H1 (cell line): ENCODE measurements at regions not wholly inside any gene's neighbourhood (a gene's known extent, or its start where the extent isn't known, plus 50 kb on each side); places are given as distances from the start of the nearest gene placed in this dataset.

Source experiments
- ATF2 ChIP-seq: IDR thresholded peaks from 2 replicates; pipeline ENCODE4 v1.6.1; 2012; ENCODE audit warnings: low read length, inconsistent platforms
- BACH1 ChIP-seq: IDR thresholded peaks from 2 replicates; pipeline ENCODE4 v1.6.1; 2012; ENCODE audit warnings: low read length, improper control_type of control experiment
- BRCA1 ChIP-seq: IDR thresholded peaks from 2 replicates; pipeline ENCODE4 v1.6.1; 2012; ENCODE audit warnings: low read depth, low read length, improper control_type of control experiment
- CTCF ChIP-seq, 3 experiments: IDR thresholded peaks; 1 replicate in 2 of 3; 2 replicates in 1 of 3; pipeline versions ENCODE4 v1.5.1 to v1.6.1; 2011; ENCODE audit warnings: low read length in 3 of 3, mild to moderate bottlenecking in 3 of 3, inconsistent platforms in 2 of 3, low read depth in 1 of 3, moderate library complexity in 1 of 3; ENCODE audit not compliant: insufficient read depth in 1 of 3; ENCODE audit errors: control extremely low read depth in 1 of 3
- EP300 ChIP-seq, 2 experiments: IDR thresholded peaks; 1 replicate in 1 of 2; 2 replicates in 1 of 2; pipeline ENCODE4 v1.6.1; 2011 to 2012; ENCODE audit warnings: low read depth in 2 of 2, low read length in 2 of 2, mild to moderate bottlenecking in 2 of 2, borderline replicate concordance in 1 of 2, inconsistent platforms in 1 of 2, moderate library complexity in 1 of 2
- EZH2 ChIP-seq: fragments of 200-600 bp; sonication (generic); IDR thresholded peaks from 2 replicates; pipeline ENCODE4 v1.7.1; 2012; ENCODE audit warnings: low read depth, mild to moderate bottlenecking, moderate library complexity, low read length, inconsistent platforms; ENCODE audit not compliant: severe bottlenecking
- MAX ChIP-seq: IDR thresholded peaks from 2 replicates; pipeline ENCODE4 v1.6.1; 2012; ENCODE audit warnings: inconsistent platforms
- RBBP5 ChIP-seq: IDR thresholded peaks from 2 replicates; pipeline ENCODE4 v1.7.1; 2012; ENCODE audit warnings: low read depth, mild to moderate bottlenecking, inconsistent platforms, low read length, moderate library complexity, borderline replicate concordance
- RNF2 ChIP-seq: fragments of 200-900, 300-1000 bp; sonication (generic); IDR thresholded peaks from 2 replicates; pipeline ENCODE4 v1.7.1; 2016; ENCODE audit warnings: borderline replicate concordance, low read depth, mild to moderate bottlenecking, antibody characterized with exemption, low read length; ENCODE audit not compliant: poor library complexity, severe bottlenecking; ENCODE audit errors: missing control alignments
- ZNF274 ChIP-seq: IDR thresholded peaks from 2 replicates; pipeline ENCODE4 v1.7.0; 2012; ENCODE audit warnings: low read length, borderline replicate concordance; ENCODE audit errors: extremely low read depth

- TF ChIP-seq CTCF (IDR thresholded peaks at IDR 0.05; ENCODE audit: control extremely low read depth in 1 of 3, insufficient read depth in 1 of 3, low read depth in 1 of 3, low read length in 3 of 3) = no peak
- TF ChIP-seq EZH2 = no peak
- TF ChIP-seq RBBP5 = no peak
- no peak for TF ChIP-seq ZNF274
- no peak for TF ChIP-seq RNF2
- no peak for TF ChIP-seq BRCA1
- TF ChIP-seq EP300 (IDR thresholded peaks at IDR 0.05; ENCODE audit: borderline replicate concordance in 1 of 2, low read depth in 2 of 2, low read length in 2 of 2) = no peak
- no peak for TF ChIP-seq ATF2
- TF ChIP-seq BACH1 = no peak
- no peak for TF ChIP-seq MAX
These were observed 881.8 kb upstream of the ID2 start for GRCh38 chr2:7800031-7800430.
